ENCODE measurements at regions not wholly inside any gene's neighbourhood (a gene's known extent, or its start where the extent isn't known, plus 50 kb on each side); places are given as distances from the start of the nearest gene placed in this dataset.

DNA sequence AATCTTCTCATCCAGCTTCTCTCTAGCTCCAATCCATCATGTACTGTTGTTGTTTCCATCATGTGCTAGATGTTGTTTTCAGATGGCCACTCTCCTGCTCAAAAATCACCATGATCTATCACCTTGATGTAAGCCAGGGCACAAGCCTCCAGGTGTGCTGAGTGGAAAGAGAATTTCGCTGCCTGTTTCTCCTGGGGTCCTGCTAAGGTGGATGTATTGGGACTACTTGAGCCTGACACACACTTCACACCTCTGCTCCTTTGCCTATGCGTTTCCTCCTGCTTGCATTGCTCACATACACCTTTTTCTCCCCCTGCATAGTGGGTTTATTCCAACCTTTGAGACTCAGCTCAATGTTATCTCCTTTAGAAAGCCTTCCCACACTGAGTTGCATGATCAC is 287.6 kb downstream of the CYRIA start:
- peaks cover 0 to 4% of the 10 kb centered on the region in 2 experiments; a peak in 1 of 4 replicates for H3K4me1 Mint-ChIP-seq
- H2AK5ac ChIP-seq (ENCODE audit: insufficient read length, low read length), result no peak overlapping the region
- H4K8ac ChIP-seq (replicated peaks; ENCODE audit: insufficient read length, low read depth, low read length), result no peak overlapping the region
- H3K36me3 Mint-ChIP-seq (ENCODE audit: insufficient read depth in 1 of 3, low read depth in 3 of 3), result no peaks in the 10 kb centered on the region
- H3K23ac ChIP-seq (ENCODE audit: insufficient read length, low read depth, low read length), result no peak overlapping the region
- H2BK15ac ChIP-seq (ENCODE audit: low read depth, low read length), result no peak overlapping the region
- H4K5ac ChIP-seq (ENCODE audit: insufficient read length, low read depth, low read length), result no peak overlapping the region
- no CpG with 5 or more reads among the region's 2 CpGs for WGBS (ENCODE audit: extremely low coverage, insufficient read length, low lambda C conversion rate)
- no peak overlapping the region for H2BK120ac ChIP-seq (ENCODE audit: low read depth, low read length, poor library complexity, severe bottlenecking)
- no peak overlapping the region for H3K9ac ChIP-seq (ENCODE audit: extremely low read depth, insufficient read length, low read length)
- no peak overlapping the region for H2BK12ac ChIP-seq (ENCODE audit: insufficient read length, low read depth, low read length)
- H3K4me1 ChIP-seq (ENCODE audit: insufficient read depth, low read length), result no peaks in the 10 kb centered on the region
- no peak for DNase-seq
- no peaks in the 10 kb centered on the region for H3K27me3 ChIP-seq (ENCODE audit: insufficient read depth, low read length)
- no peak overlapping the region for H3K14ac ChIP-seq (ENCODE audit: insufficient read depth, low read length)
- H3K18ac ChIP-seq (ENCODE audit: insufficient read length, low read depth, low read length), result no peak overlapping the region
- H2BK20ac ChIP-seq (ENCODE audit: low read depth, low read length, poor library complexity, severe bottlenecking), result no peak overlapping the region
- no peak overlapping the region for H3K4me2 ChIP-seq (ENCODE audit: insufficient read depth, insufficient read length, low read length)
- no peaks in the 10 kb centered on the region for H3K79me1 ChIP-seq (ENCODE audit: insufficient read depth, low read depth, low read length, poor library complexity, severe bottlenecking)
- H2AFZ ChIP-seq (ENCODE audit: low read length), result no peak overlapping the region
- H3K4ac ChIP-seq (ENCODE audit: low read depth, low read length), result no peak overlapping the region
- no peaks in the 10 kb centered on the region; a peak in 1 of 5 replicates for H3K9me3 Mint-ChIP-seq
- peaks cover 2% of the 10 kb centered on the region; the same call in 1 of the 2 replicates for H3K27me3 Mint-ChIP-seq (ENCODE audit: low read depth)
- no peaks in the 10 kb centered on the region for H3K9me3 ChIP-seq (ENCODE audit: control insufficient read depth, low read depth, low read length)
- no peak overlapping the region for H3T11ph ChIP-seq (ENCODE audit: low read length)
- H4K91ac ChIP-seq (ENCODE audit: insufficient read length, low read depth, low read length), result no peak overlapping the region
- H4K20me1 ChIP-seq (ENCODE audit: control insufficient read depth, insufficient read depth, insufficient read length), result no peaks in the 10 kb centered on the region
- no peak overlapping the region for H3K27ac ChIP-seq (ENCODE audit: insufficient read length, low read depth, low read length)
- no peak for TF ChIP-seq CTCF (conservative IDR thresholded peaks at IDR 0.05)
- no peak overlapping the region for H3K4me3 Mint-ChIP-seq
- no peak overlapping the region for H3K27ac Mint-ChIP-seq
- H3K23me2 ChIP-seq (ENCODE audit: insufficient read length, low read depth, low read length, poor library complexity, severe bottlenecking), result no peaks in the 10 kb centered on the region
- no peak overlapping the region for H3K56ac ChIP-seq (ENCODE audit: insufficient read length, low read depth, low read length)
- H2BK5ac ChIP-seq (ENCODE audit: insufficient read length, low read length), result no peak overlapping the region
- no peaks in the 10 kb centered on the region for H3K79me2 ChIP-seq (ENCODE audit: insufficient read depth, low read length)

Data from H9 (cell line).